ENCODE measurements at regions not wholly inside any gene's neighbourhood (a gene's known extent, or its start where the extent isn't known, plus 50 kb on each side); places are given as distances from the start of the nearest gene placed in this dataset.

DNA sequence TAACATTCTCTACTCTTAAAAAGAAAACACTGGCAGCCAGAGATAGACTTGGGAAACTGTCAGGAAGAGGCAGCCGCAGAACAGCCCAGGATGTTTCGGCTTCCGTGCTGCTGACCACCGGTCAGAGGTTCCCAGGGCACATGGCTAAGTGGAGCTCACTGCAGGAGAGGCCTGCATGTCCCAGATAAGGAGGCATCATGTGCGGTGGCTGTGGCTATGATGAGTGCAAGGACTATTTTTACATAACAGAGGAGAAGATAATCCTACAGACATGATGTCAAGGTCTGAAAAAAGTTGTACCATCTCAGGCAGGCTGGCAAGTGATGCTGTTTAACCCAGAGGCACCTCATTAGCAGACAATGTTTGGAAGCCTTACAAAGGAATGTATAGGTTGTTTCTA, 252.3 kb downstream of the CYRIA start:
- Histone ChIP-seq H3K27ac (ENCODE audit: low read length) (no peak overlapping the region), H3K9ac (ENCODE audit: low read length) (no peak overlapping the region), H3K9me2 (ENCODE audit: insufficient read depth, low read length) (no peaks in the 10 kb centered on the region), H3K9me3 (ENCODE audit: low read length) (no peaks in the 10 kb centered on the region), H3K4me2 (ENCODE audit: low read length) (no peak overlapping the region), H4K20me1 (ENCODE audit: insufficient read depth) (no peaks in the 10 kb centered on the region), H3K36me3 (ENCODE audit: insufficient read depth, low read length) (no peaks in the 10 kb centered on the region), H3K79me2 (replicated peaks; ENCODE audit: insufficient read depth, low read length) (no peaks in the 10 kb centered on the region), H2AFZ (ENCODE audit: low read depth, low read length) (no peak overlapping the region), H3F3A (ENCODE audit: insufficient read depth, low read length, poor library complexity, severe bottlenecking) (no peaks in the 10 kb centered on the region), H3K4me3 (ENCODE audit: low read length) (no peak overlapping the region), H3K27me3 (ENCODE audit: insufficient read depth, low read depth, low read length) (no peaks in the 10 kb centered on the region)
- TF ChIP-seq EP300 (conservative IDR thresholded peaks at IDR 0.05; ENCODE audit: poor library complexity, severe bottlenecking): no peak
- no peak for TF ChIP-seq TAF1 (IDR thresholded peaks at IDR 0.05; ENCODE audit: low read depth)
- TF ChIP-seq POLR2AphosphoS5 (IDR thresholded peaks at IDR 0.05): no peak
- no peak for TF ChIP-seq RAD21 (conservative IDR thresholded peaks at IDR 0.05)
- TF ChIP-seq, protein P1, sequence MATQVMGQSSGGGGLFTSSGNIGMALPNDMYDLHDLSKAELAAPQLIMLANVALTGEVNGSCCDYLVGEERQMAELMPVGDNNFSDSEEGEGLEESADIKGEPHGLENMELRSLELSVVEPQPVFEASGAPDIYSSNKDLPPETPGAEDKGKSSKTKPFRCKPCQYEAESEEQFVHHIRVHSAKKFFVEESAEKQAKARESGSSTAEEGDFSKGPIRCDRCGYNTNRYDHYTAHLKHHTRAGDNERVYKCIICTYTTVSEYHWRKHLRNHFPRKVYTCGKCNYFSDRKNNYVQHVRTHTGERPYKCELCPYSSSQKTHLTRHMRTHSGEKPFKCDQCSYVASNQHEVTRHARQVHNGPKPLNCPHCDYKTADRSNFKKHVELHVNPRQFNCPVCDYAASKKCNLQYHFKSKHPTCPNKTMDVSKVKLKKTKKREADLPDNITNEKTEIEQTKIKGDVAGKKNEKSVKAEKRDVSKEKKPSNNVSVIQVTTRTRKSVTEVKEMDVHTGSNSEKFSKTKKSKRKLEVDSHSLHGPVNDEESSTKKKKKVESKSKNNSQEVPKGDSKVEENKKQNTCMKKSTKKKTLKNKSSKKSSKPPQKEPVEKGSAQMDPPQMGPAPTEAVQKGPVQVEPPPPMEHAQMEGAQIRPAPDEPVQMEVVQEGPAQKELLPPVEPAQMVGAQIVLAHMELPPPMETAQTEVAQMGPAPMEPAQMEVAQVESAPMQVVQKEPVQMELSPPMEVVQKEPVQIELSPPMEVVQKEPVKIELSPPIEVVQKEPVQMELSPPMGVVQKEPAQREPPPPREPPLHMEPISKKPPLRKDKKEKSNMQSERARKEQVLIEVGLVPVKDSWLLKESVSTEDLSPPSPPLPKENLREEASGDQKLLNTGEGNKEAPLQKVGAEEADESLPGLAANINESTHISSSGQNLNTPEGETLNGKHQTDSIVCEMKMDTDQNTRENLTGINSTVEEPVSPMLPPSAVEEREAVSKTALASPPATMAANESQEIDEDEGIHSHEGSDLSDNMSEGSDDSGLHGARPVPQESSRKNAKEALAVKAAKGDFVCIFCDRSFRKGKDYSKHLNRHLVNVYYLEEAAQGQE (IDR thresholded peaks at IDR 0.05; ENCODE audit: borderline replicate concordance): no peak
- TF ChIP-seq EZH2 (IDR thresholded peaks at IDR 0.05; ENCODE audit: borderline replicate concordance, insufficient read depth, low read length, poor library complexity, severe bottlenecking): no peak
- TF ChIP-seq, protein P2, sequence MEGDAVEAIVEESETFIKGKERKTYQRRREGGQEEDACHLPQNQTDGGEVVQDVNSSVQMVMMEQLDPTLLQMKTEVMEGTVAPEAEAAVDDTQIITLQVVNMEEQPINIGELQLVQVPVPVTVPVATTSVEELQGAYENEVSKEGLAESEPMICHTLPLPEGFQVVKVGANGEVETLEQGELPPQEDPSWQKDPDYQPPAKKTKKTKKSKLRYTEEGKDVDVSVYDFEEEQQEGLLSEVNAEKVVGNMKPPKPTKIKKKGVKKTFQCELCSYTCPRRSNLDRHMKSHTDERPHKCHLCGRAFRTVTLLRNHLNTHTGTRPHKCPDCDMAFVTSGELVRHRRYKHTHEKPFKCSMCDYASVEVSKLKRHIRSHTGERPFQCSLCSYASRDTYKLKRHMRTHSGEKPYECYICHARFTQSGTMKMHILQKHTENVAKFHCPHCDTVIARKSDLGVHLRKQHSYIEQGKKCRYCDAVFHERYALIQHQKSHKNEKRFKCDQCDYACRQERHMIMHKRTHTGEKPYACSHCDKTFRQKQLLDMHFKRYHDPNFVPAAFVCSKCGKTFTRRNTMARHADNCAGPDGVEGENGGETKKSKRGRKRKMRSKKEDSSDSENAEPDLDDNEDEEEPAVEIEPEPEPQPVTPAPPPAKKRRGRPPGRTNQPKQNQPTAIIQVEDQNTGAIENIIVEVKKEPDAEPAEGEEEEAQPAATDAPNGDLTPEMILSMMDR (IDR thresholded peaks at IDR 0.05; ENCODE audit: poor library complexity, severe bottlenecking): no peak
- TF ChIP-seq MXI1 (conservative IDR thresholded peaks at IDR 0.05; ENCODE audit: poor library complexity, severe bottlenecking): no peak
- no peak for TF ChIP-seq SMC3 (conservative IDR thresholded peaks at IDR 0.05; ENCODE audit: poor library complexity)

DNA sequence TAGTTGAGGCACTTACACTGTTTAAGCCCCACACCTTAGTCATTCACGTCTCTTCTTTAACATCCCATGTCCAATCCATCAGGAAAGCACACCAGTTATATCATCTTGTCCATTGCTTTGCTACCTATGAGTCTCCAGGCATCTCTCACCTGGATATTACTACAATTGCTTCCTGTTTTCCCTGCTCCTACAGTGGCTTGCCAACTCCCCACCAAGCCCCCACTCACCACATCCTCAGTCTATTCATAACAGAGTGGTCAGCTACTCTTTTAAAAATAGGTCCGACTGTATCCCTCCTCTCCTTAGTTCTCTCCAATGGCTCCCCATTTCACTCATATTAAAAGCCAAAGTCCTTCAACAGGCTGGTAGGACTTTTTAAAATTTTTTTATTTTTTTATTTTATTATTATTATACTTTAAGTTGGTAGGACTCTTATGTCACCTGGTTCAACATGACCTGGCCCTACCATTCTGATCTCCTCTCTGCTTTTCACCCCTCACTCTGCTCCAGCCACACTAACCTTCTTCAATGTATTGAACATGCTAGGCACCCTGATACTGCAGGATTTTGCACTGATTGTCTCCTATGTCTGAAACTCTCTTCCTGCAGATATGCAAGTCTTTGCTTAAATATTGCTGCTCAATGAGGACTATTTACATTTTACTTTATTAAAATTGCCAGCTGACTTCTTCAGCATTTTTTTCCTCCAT, 253.2 kb downstream of the CYRIA start:
- H3K27me3 ChIP-seq (ENCODE audit: insufficient read depth, low read depth, low read length): no peaks in the 10 kb centered on the region
- no peaks in the 10 kb centered on the region for H3K36me3 ChIP-seq (ENCODE audit: insufficient read depth, low read length)
- no peaks in the 10 kb centered on the region for H3K79me2 ChIP-seq (replicated peaks; ENCODE audit: insufficient read depth, low read length)
- no peak overlapping the region for H3K27ac ChIP-seq (ENCODE audit: low read length)
- H4K20me1 ChIP-seq (ENCODE audit: insufficient read depth): no peaks in the 10 kb centered on the region
- no peak overlapping the region for H3K4me3 ChIP-seq (ENCODE audit: low read length)
- TF ChIP-seq MXI1 (conservative IDR thresholded peaks at IDR 0.05; ENCODE audit: poor library complexity, severe bottlenecking) (no peak), POLR2AphosphoS5 (IDR thresholded peaks at IDR 0.05) (no peak), EZH2 (IDR thresholded peaks at IDR 0.05; ENCODE audit: borderline replicate concordance, insufficient read depth, low read length, poor library complexity, severe bottlenecking) (no peak), RAD21 (conservative IDR thresholded peaks at IDR 0.05) (no peak), TAF1 (IDR thresholded peaks at IDR 0.05; ENCODE audit: low read depth) (no peak), EP300 (conservative IDR thresholded peaks at IDR 0.05; ENCODE audit: poor library complexity, severe bottlenecking) (no peak), SMC3 (conservative IDR thresholded peaks at IDR 0.05; ENCODE audit: poor library complexity) (no peak)
- TF ChIP-seq, protein P2 (IDR thresholded peaks at IDR 0.05; ENCODE audit: poor library complexity, severe bottlenecking): no peak
- TF ChIP-seq, protein P1 (IDR thresholded peaks at IDR 0.05; ENCODE audit: borderline replicate concordance): no peak
- H3F3A ChIP-seq (ENCODE audit: insufficient read depth, low read length, poor library complexity, severe bottlenecking): no peaks in the 10 kb centered on the region
- no peak overlapping the region for H2AFZ ChIP-seq (ENCODE audit: low read depth, low read length)
- no peaks in the 10 kb centered on the region for H3K9me3 ChIP-seq (ENCODE audit: low read length)
- H3K9me2 ChIP-seq (ENCODE audit: insufficient read depth, low read length): no peaks in the 10 kb centered on the region
- no peak overlapping the region for H3K4me2 ChIP-seq (ENCODE audit: low read length)
- H3K9ac ChIP-seq (ENCODE audit: low read length): no peak overlapping the region
